GM19468 (cell line): ENCODE measurements at regions not wholly inside any gene's neighbourhood (a gene's known extent, or its start where the extent isn't known, plus 50 kb on each side); places are given as distances from the start of the nearest gene placed in this dataset.

Source experiments
- ATAC-seq: cut with Tn5 transposase; IDR thresholded peaks from one replicate; pipeline ENCODE4 v1.9.1; 2021; ENCODE audit warnings: mild to moderate bottlenecking, moderate library complexity, moderate number of reproducible peaks; ENCODE audit not compliant: unreplicated experiment; ENCODE audit errors: extremely low read depth

- no peak for ATAC-seq
These were observed 163.0 kb upstream of the LINC00305 start for GRCh38 chr18:64311859-64312258.

DNA sequence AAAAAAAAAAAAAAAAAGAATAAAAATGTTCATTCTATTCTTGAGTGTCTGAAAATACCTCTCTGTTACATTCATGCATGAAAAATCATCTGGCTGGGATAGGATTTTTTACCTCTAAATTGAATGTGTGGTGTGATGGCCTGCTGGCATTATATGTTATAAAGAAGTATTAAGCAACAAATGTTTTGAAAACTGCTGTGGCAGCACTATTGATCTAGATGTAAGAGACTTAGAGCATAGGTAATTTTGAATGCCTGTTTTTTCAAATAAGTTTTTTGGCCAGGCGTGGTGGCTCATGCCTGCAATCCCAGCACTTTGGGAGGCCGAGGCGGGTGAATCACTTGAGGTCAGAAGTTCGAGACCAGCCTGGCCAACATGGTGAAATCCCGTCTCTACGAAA lies 147.0 kb upstream of the LINC00305 start:
- no peak for ATAC-seq

- no peak for ATAC-seq
These were observed 146.1 kb upstream of the LINC00305 start for GRCh38 chr18:64294967-64295366.

GRCh38 chr18:64288432-64288831 lies 139.5 kb upstream of the LINC00305 start:
- no peak for ATAC-seq

DNA sequence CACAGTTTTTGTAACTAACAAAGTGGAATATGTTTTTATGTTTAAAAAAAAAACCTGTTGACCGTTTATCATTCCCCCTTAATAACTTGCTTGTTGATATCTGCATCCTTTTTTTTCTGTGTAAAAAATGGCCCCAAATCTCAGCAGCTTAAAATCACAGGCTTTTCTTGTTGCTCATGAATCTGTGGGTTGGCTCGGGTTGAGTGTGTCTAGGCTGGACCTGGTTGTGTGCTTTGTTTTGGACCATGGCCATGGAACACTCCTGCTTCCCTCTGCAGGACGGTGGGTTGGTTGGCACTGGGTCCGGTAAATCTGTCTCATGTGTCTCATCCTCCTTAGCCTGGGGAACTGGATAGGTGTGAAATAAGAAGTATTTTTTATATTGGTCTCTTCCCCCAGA lies 139.0 kb upstream of the LINC00305 start:
- no peak for ATAC-seq

DNA sequence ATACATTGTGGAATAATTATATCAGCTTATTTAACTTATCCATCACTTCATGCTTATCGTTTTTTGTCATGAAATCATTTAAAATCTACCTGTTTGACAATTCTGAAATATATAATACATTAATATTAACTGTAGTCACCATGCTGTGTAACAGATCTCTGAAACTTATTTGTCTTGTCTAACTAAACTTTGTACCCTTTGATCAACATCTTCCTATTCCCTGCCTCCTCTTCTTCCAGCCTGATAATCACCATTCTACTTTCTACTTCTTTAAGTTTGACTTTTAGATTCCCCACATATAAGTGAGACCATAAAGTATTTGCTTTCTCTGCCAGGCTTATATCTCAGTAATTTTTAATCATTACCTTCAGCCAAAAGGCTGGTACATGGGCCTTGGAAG lies 134.2 kb upstream of the LINC00305 start:
- no peak for ATAC-seq

GRCh38 chr18:64278026-64278425 lies 129.1 kb upstream of the LINC00305 start:
- no peak for ATAC-seq

- no peak for ATAC-seq
These were observed 127.6 kb upstream of the LINC00305 start for GRCh38 chr18:64276311-64277090.

- ATAC-seq, result no peak
These were observed 126.9 kb upstream of the LINC00305 start for GRCh38 chr18:64275593-64276300.

DNA sequence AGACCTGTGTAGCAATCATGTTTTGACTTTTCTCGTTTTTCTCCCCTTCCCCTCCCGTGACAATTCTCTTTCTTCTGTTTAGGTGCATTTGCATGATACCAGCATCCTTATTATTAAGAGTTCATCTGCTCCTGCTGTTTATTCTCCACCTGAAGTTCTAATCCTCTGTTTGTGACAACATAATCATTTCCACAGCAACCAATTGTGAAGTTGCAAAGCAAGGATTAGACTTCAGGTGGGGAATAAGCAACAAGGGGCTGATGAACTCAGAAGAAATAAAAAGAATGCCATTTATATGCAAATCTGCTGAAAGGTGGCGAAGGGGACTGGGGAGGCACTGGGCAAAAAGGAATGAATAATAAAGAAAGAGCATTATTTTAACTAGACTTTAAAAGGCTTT lies 124.8 kb upstream of the LINC00305 start:
- no peak for ATAC-seq

DNA sequence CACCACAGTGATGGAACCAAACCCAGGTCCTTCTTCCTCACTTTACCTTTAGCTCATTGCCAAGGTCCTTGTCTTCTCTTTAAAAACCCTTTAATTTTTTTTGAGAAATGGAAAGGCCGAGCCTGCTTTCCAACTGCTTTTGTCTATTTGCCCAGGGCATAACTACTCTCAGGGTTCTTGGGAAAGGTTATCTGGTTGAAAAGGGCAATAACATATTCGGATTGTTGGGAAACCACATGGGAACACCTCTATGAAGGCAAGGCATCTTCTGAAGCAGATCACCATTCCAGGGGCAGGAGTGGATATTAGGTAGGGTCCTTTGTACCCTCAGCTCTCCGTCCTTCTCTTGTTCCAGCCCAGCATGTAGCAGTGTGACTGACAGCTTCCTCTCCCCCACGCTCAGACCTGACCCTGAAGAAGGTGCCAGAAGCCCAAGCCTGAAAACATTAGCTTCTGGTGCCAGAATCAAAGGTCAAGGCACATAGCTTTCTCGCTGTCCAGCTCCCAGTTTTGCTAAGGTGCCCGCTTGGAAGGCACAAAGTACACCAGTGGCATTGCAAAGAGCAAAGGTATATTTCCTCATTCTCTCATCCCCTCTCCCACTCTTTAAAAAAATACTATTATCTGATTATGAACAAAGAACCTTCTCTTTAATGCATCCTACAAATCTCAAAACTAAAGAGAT lies 123.2 kb upstream of the LINC00305 start:
- no peak for ATAC-seq

GRCh38 chr18:64271246-64271645 lies 122.4 kb upstream of the LINC00305 start:
- ATAC-seq, result no peak

DNA sequence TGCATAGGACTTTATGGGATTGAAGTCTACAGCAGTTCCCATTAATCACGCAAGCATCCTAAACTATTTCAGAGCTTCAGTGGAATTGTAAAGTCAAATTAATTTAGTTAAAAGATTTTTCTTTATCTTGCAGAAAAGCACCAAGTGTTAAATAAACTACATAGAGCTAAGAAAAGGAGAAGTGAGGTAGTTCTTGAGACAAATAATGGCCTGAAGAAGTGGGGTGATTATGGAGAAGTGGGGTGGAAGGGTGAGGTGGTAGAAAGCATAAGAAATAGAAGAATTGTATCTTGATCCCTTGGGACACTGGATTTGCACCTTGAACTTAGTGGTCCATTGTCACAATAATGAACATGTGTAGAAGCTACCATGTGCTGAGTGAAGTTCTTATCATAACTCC lies 121.7 kb upstream of the LINC00305 start:
- ATAC-seq, result no peak

- no peak for ATAC-seq
These were observed 121.2 kb upstream of the LINC00305 start for GRCh38 chr18:64270121-64270520.

GRCh38 chr18:64264171-64264570 lies 115.3 kb upstream of the LINC00305 start:
- no peak for ATAC-seq

DNA sequence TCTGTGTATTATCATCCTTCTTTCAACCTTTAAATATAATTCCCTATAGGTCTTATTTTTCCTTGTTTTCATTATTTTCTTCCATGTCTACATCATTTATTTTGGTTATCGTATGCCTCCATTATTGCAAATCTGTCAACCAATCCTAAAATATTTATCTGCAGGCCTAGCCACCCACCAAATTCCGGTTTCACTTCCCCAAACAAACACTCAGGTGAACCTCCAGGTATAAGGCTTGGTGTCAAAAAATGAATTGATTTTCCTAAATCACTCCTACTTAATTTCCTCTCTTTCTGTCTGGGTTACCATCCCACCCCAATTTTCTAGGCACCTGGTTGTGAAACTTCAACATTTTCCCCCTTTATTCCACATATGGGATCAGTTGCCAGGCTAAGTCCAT lies 111.9 kb upstream of the LINC00305 start:
- no peak for ATAC-seq

GRCh38 chr18:64259871-64260270 lies 111.0 kb upstream of the LINC00305 start:
- no peak for ATAC-seq

GRCh38 chr18:64258111-64258650 lies 109.3 kb upstream of the LINC00305 start:
- ATAC-seq, result no peak

GRCh38 chr18:64254399-64255093 lies 105.7 kb upstream of the LINC00305 start:
- no peak for ATAC-seq

GRCh38 chr18:64253873-64254272 lies 105.0 kb upstream of the LINC00305 start:
- no peak for ATAC-seq
